Natural killer cell (primary cell): ENCODE measurements at regions not wholly inside any gene's neighbourhood (a gene's known extent, or its start where the extent isn't known, plus 50 kb on each side); places are given as distances from the start of the nearest gene placed in this dataset.

Experiments
- ATAC-seq, 3 donors: fragments of 150-1000 bp in 2 of 3; fragments of 200-7000 bp in 1 of 3; cut with Tn5 transposase; 1 replicate in 1 of 3; 2 replicates in 2 of 3; pipeline ENCODE4 v1.10.0; 2021; ENCODE audit warnings: mild to moderate bottlenecking in 2 of 3, moderate library complexity in 2 of 3
- DNase-seq, 2 donors: peaks; one replicate each; pipeline versions ENCODE4 v3.0.0 to v3.0.0-alpha.2; 2013 to 2021; ENCODE audit warnings: mixed read lengths in 1 of 2
- H3K27ac ChIP-seq: one replicate; pipeline ENCODE4 v1.5.1; 2013; ENCODE audit warnings: mild to moderate bottlenecking, low read length
- H3K27me3 ChIP-seq: one replicate; pipeline ENCODE4 v1.6.1; 2013; ENCODE audit warnings: low read length; ENCODE audit not compliant: control insufficient read depth, insufficient read depth
- H3K36me3 ChIP-seq: one replicate; pipeline ENCODE4 v1.6.1; 2013; ENCODE audit warnings: low read length; ENCODE audit not compliant: control insufficient read depth, insufficient read depth
- H3K4me1 ChIP-seq: one replicate; pipeline ENCODE4 v1.6.1; 2013; ENCODE audit warnings: low read length; ENCODE audit not compliant: control insufficient read depth, insufficient read depth
- H3K4me3 ChIP-seq: one replicate; pipeline ENCODE4 v1.5.1; 2013; ENCODE audit warnings: low read length
- H3K9me3 ChIP-seq: one replicate; pipeline ENCODE4 v1.6.1; 2013; ENCODE audit warnings: low read length; ENCODE audit not compliant: control insufficient read depth, insufficient read depth
- H3K27ac Mint-ChIP-seq, 2 donors: one replicate each; pipeline ENCODE4 v1.8.0; 2022; ENCODE audit warnings: mild to moderate bottlenecking in 2 of 2, mixed read lengths in 2 of 2, moderate library complexity in 1 of 2
- H3K27me3 Mint-ChIP-seq, 2 donors: one replicate each; pipeline ENCODE4 v1.8.0; 2022; ENCODE audit warnings: low read depth in 2 of 2, mixed read lengths in 2 of 2
- H3K36me3 Mint-ChIP-seq: one replicate; pipeline ENCODE4 v1.8.0; 2022; ENCODE audit warnings: mixed read lengths
- H3K4me1 Mint-ChIP-seq, 2 donors: one replicate each; pipeline ENCODE4 v1.8.0; 2022; ENCODE audit warnings: mixed read lengths in 2 of 2
- H3K4me3 Mint-ChIP-seq: one replicate; pipeline ENCODE4 v1.8.0; 2022; ENCODE audit warnings: mild to moderate bottlenecking, moderate library complexity, mixed read lengths
- H3K9me3 Mint-ChIP-seq, 2 donors: one replicate each; pipeline ENCODE4 v1.8.0; 2022; ENCODE audit warnings: mixed read lengths in 2 of 2
- CTCF ChIP-seq: fragments of 200-600 bp; IDR thresholded peaks from one replicate; pipeline ENCODE4 v1.8.0; 2022; ENCODE audit warnings: antibody characterized with exemption
- WGBS: methylation state at CpG from one replicate; pipeline ENCODE4 v1.1.7; 2013; ENCODE audit warnings: missing lambda C conversion rate; ENCODE audit not compliant: insufficient coverage; 5-methylcytosine and 5-hydroxymethylcytosine counted together
- intact Hi-C: fragments of 100-400 bp; cut with micrococcal nuclease; formaldehyde crosslinking; loops from one replicate; pipeline ENCODE4 v1.14.2; 2022

GRCh38 chr2:208937521-208937920 is 486.3 kb upstream of the MAP2 start:
- DNase-seq (no peak), ATAC-seq (no peak)
- no peaks in the 10 kb centered on the region for H3K9me3 ChIP-seq
- Mint-ChIP-seq H3K4me3 (no peak overlapping the region), H3K27ac (no peak overlapping the region), H3K4me1 (no peaks in the 10 kb centered on the region), H3K9me3 (peaks cover 7 to 14% of the 10 kb centered on the region in 2 donors), H3K27me3 (no peaks in the 10 kb centered on the region), H3K36me3 (no peaks in the 10 kb centered on the region)
- no peak overlapping the region for H3K27ac ChIP-seq
- intact Hi-C loops: no loop called here
- no peak for TF ChIP-seq CTCF
- no peaks in the 10 kb centered on the region for H3K27me3 ChIP-seq
- H3K36me3 ChIP-seq: no peaks in the 10 kb centered on the region
- no peaks in the 10 kb centered on the region for H3K4me1 ChIP-seq
- WGBS: 0% methylated on average over 1 of the region's 1 CpG
- H3K4me3 ChIP-seq: no peak overlapping the region

- Histone ChIP-seq H3K4me3 (no peak overlapping the region), H3K36me3 (no peaks in the 10 kb centered on the region), H3K27me3 (no peaks in the 10 kb centered on the region), H3K4me1 (no peaks in the 10 kb centered on the region), H3K9me3 (no peaks in the 10 kb centered on the region), H3K27ac (no peak overlapping the region)
- no peak for DNase-seq
- peaks cover 10 to 12% of the 10 kb centered on the region in 2 donors for H3K9me3 Mint-ChIP-seq
- H3K4me1 Mint-ChIP-seq: no peaks in the 10 kb centered on the region
- no peaks in the 10 kb centered on the region for H3K36me3 Mint-ChIP-seq
- H3K27me3 Mint-ChIP-seq: no peaks in the 10 kb centered on the region
- no peak for TF ChIP-seq CTCF
- 100% methylated on average over 1 of the region's 1 CpG for WGBS
- no peak overlapping the region for H3K4me3 Mint-ChIP-seq
- H3K27ac Mint-ChIP-seq: no peak overlapping the region
- no peak for ATAC-seq
- intact Hi-C loops: no loop called here
Observed at GRCh38 chr2:208939852-208940251, 484.0 kb upstream of the MAP2 start.

GRCh38 chr2:208945719-208946256 is 478.1 kb upstream of the MAP2 start:
- H3K27ac ChIP-seq: no peak overlapping the region
- no peak overlapping the region for H3K4me3 ChIP-seq
- TF ChIP-seq CTCF: no peak
- H3K4me1 ChIP-seq: no peaks in the 10 kb centered on the region
- Mint-ChIP-seq H3K36me3 (no peaks in the 10 kb centered on the region), H3K27me3 (no peaks in the 10 kb centered on the region), H3K9me3 (peaks cover 13 to 18% of the 10 kb centered on the region in 2 donors), H3K4me3 (no peak overlapping the region), H3K4me1 (no peaks in the 10 kb centered on the region), H3K27ac (no peak overlapping the region)
- intact Hi-C loops: no loop called here
- no peak for DNase-seq
- no peak for ATAC-seq
- H3K36me3 ChIP-seq: no peaks in the 10 kb centered on the region
- H3K27me3 ChIP-seq: no peaks in the 10 kb centered on the region
- no peaks in the 10 kb centered on the region for H3K9me3 ChIP-seq
- WGBS: 79% methylated on average over 8 of the region's 8 CpGs

- Mint-ChIP-seq H3K36me3 (no peaks in the 10 kb centered on the region), H3K27ac (no peak overlapping the region), H3K9me3 (peaks cover 16 to 21% of the 10 kb centered on the region in 2 donors), H3K4me1 (no peaks in the 10 kb centered on the region), H3K27me3 (no peaks in the 10 kb centered on the region), H3K4me3 (no peak overlapping the region)
- H3K9me3 ChIP-seq: no peaks in the 10 kb centered on the region
- intact Hi-C loops: no loop called here
- 60% methylated on average over 1 of the region's 1 CpG for WGBS
- no peak for ATAC-seq
- no peaks in the 10 kb centered on the region for H3K36me3 ChIP-seq
- no peak overlapping the region for H3K27ac ChIP-seq
- H3K4me1 ChIP-seq: no peaks in the 10 kb centered on the region
- DNase-seq: no peak
- no peaks in the 10 kb centered on the region for H3K27me3 ChIP-seq
- H3K4me3 ChIP-seq: no peak overlapping the region
- no peak for TF ChIP-seq CTCF
Observed at GRCh38 chr2:208948073-208948472, 475.8 kb upstream of the MAP2 start.
